KMS-11 (cell line): ENCODE measurements at regions not wholly inside any gene's neighbourhood (a gene's known extent, or its start where the extent isn't known, plus 50 kb on each side); places are given as distances from the start of the nearest gene placed in this dataset.
A peak's percentile ranks its signal among the peaks of the same experiment; 100 is the strongest.

ENCODE experiments used
- H2AFZ ChIP-seq: fragments of 200-600 bp; sonication (generic); 2 replicates; pipeline ENCODE4 v1.6.1; 2016; ENCODE audit warnings: antibody characterized with exemption, mixed run types, low read depth
- H3K27ac ChIP-seq: fragments of 200-600 bp; sonication (generic); 2 replicates; pipeline ENCODE4 v1.6.1; 2016; ENCODE audit warnings: mild to moderate bottlenecking, mixed run types
- H3K27me3 ChIP-seq: fragments of 200-600 bp; sonication (generic); 2 replicates; pipeline ENCODE4 v1.6.1; 2017; ENCODE audit warnings: mild to moderate bottlenecking, low read depth, mixed run types, moderate library complexity; ENCODE audit not compliant: insufficient read depth
- H3K36me3 ChIP-seq: fragments of 200-600 bp; sonication (generic); 2 replicates; pipeline ENCODE4 v1.6.1; 2017; ENCODE audit warnings: mild to moderate bottlenecking, mixed run types; ENCODE audit not compliant: insufficient read depth
- H3K4me1 ChIP-seq: fragments of 200-600 bp; sonication (generic); 2 replicates; pipeline ENCODE4 v1.6.1; 2016; ENCODE audit warnings: mild to moderate bottlenecking, low read depth, mixed run types; ENCODE audit not compliant: poor library complexity, severe bottlenecking
- H3K4me2 ChIP-seq: fragments of 200-600 bp; sonication (generic); 2 replicates; pipeline ENCODE4 v1.7.0; 2016; ENCODE audit warnings: mild to moderate bottlenecking, mixed run types
- H3K4me3 ChIP-seq: fragments of 200-600 bp; sonication (generic); IDR thresholded peaks from 2 replicates; pipeline ENCODE4 v1.6.1; 2017; ENCODE audit warnings: low read depth, low read length, mixed read lengths; ENCODE audit not compliant: insufficient read depth
- H3K79me2 ChIP-seq: fragments of 200-600 bp; sonication (generic); 2 replicates; pipeline ENCODE4 v1.6.1; 2016; ENCODE audit warnings: low read depth, mixed run types; ENCODE audit not compliant: insufficient read depth
- H3K9ac ChIP-seq: fragments of 200-600 bp; sonication (generic); 2 replicates; pipeline ENCODE4 v1.6.1; 2016; ENCODE audit warnings: mild to moderate bottlenecking, mixed run types
- H4K20me1 ChIP-seq: fragments of 200-600 bp; sonication (generic); 2 replicates; pipeline ENCODE4 v1.6.1; 2016; ENCODE audit warnings: mild to moderate bottlenecking, mixed run types; ENCODE audit not compliant: insufficient read depth
- TF ChIP-seq, protein P1 (sequence below): fragments of 200-600 bp; sonication (generic); conservative IDR thresholded peaks from 2 replicates; pipeline ENCODE4 v1.6.1; 2017; ENCODE audit warnings: low read depth, mild to moderate bottlenecking, antibody characterized with exemption, low read length, moderate library complexity, mixed read lengths

DNA sequence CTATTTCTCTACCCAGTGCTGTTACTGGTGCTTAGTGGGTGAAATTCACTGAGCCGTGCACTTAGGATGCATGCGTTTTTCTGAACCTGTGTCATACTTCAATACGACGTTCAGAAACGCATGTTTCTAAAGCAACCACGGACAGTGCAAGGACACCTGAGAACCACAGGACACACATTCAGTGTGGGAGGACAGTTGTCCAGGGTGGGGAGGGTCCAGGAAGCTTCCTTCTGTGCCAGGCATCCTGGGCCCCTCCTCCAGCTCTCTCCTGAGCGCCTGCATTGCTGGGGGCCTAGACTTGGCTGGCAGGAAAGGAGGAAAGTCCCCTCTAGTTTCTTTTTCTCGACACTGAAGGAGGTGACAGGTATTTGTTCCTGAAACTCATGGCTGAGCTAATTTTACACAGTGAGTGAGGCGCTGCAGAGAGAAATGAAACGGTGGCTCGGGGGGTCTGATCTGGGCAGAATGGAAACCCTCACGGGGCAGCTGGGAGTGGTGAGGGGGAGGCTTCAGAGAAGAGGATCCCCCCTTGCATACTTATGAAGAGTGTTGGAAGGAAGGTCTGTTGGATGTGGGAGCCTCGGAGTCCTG is 89.9 kb downstream of the IRF8 start:
- H3K79me2 ChIP-seq: no peaks in the 10 kb centered on the region
- no peaks in the 10 kb centered on the region for H3K36me3 ChIP-seq
- H3K4me3 ChIP-seq: no peak overlapping the region
- no peak overlapping the region for H3K27ac ChIP-seq
- H2AFZ ChIP-seq: no peak overlapping the region
- TF ChIP-seq, protein P1, sequence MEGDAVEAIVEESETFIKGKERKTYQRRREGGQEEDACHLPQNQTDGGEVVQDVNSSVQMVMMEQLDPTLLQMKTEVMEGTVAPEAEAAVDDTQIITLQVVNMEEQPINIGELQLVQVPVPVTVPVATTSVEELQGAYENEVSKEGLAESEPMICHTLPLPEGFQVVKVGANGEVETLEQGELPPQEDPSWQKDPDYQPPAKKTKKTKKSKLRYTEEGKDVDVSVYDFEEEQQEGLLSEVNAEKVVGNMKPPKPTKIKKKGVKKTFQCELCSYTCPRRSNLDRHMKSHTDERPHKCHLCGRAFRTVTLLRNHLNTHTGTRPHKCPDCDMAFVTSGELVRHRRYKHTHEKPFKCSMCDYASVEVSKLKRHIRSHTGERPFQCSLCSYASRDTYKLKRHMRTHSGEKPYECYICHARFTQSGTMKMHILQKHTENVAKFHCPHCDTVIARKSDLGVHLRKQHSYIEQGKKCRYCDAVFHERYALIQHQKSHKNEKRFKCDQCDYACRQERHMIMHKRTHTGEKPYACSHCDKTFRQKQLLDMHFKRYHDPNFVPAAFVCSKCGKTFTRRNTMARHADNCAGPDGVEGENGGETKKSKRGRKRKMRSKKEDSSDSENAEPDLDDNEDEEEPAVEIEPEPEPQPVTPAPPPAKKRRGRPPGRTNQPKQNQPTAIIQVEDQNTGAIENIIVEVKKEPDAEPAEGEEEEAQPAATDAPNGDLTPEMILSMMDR: no peak
- H3K4me2 ChIP-seq: 0 out of 2 replicates have a peak overlapping the region, but pooled peaks have one; percentile 17
- H4K20me1 ChIP-seq: no peaks in the 10 kb centered on the region
- H3K27me3 ChIP-seq: peaks cover 57% of the 10 kb centered on the region
- H3K4me1 ChIP-seq: no peaks in the 10 kb centered on the region
- H3K9ac ChIP-seq: no peak overlapping the region

DNA sequence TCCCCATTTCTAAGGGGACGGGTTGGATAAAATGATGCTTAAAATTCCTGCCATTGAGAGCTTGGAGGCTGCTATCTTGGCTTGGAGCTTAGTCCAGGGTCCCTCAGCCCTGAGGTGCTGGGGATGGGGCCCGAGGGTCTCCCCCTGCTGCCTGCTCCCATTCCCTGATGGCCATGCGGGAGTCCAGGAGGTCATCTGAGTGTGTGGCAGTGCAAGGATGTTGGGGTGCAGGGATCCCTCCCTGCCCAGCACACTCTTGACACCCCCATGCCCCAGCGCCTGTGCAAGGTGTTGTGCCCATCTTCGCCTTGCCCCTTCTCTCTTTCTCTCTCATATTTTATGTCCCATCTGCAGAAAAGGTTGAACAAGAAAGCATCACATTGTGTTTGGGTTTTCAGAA is 90.4 kb downstream of the IRF8 start:
- H3K4me1 ChIP-seq: no peaks in the 10 kb centered on the region
- no peak overlapping the region for H3K27ac ChIP-seq
- no peak overlapping the region for H3K4me3 ChIP-seq
- H3K4me2 ChIP-seq: no peak overlapping the region
- no peak overlapping the region for H2AFZ ChIP-seq
- TF ChIP-seq, protein P1: no peak
- no peaks in the 10 kb centered on the region for H4K20me1 ChIP-seq
- peaks cover 53% of the 10 kb centered on the region for H3K27me3 ChIP-seq
- H3K36me3 ChIP-seq: no peaks in the 10 kb centered on the region
- H3K79me2 ChIP-seq: no peaks in the 10 kb centered on the region
- H3K9ac ChIP-seq: no peak overlapping the region

DNA sequence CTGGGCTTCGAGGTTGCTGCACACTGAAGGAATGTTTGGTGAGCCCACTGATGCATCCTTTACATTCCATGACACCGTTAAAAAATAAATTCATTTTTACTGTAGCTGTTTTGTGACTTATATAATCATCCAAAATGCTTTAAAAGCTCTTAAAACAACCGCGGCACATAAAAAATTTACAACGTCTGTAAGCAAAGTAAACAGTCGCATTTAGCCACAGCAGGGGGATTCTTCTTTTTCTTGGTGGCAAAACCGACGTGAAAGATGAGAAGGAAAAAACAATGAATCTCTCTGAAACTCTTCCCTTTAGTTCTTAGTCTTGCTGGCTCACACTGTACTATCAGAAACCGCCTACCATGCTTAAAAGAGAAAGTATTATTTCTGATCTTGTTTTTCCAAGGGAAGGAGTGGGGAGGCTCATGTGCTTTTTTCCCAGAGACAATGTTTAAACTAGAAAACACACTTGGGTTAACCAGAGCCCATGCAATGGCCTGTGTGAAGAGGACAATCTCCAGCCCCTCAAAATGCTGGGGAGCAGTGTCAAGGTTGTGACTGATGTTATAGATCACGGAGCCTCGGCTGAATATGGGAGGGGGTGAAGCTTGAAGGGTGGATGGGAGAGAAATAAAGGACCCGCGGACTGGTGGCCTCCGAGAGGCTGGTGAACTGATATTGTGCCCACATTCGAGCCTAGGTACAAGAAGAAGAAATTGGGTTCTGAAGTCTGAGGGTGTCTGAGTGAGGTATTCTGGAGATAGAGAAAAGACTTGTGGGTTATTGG is 91.1 kb downstream of the IRF8 start:
- peaks cover 53% of the 10 kb centered on the region; the same call in 1 of the 2 replicates for H3K27me3 ChIP-seq
- no peak overlapping the region for H3K27ac ChIP-seq
- no peaks in the 10 kb centered on the region for H4K20me1 ChIP-seq
- TF ChIP-seq, protein P1: no peak
- no peak overlapping the region for H3K4me2 ChIP-seq
- no peak overlapping the region for H3K9ac ChIP-seq
- no peaks in the 10 kb centered on the region for H3K79me2 ChIP-seq
- H3K4me1 ChIP-seq: no peaks in the 10 kb centered on the region
- H3K4me3 ChIP-seq: no peak overlapping the region
- H2AFZ ChIP-seq: no peak overlapping the region
- no peaks in the 10 kb centered on the region for H3K36me3 ChIP-seq

DNA sequence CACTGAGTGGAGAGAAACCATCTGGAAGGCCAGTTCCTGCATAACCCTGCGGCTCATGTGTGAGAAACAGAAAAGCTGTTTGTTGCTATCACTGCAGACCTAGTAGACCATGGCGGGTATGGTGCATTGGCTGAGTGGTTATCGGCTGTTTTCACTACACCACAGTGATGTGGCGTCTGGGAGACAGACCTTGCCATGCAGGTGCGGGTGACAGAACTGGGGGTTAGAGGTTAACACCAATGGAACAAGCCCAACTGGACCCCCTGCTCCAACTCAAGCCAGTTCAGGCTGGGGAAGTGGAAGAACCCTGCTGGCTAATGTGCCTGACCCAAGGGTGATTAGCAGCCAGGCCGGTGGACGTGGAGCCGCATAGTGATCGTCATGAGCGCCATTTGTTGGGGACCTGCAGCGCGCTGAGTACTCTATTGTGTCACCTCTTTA is 91.9 kb downstream of the IRF8 start:
- no peak overlapping the region for H3K27ac ChIP-seq
- no peaks in the 10 kb centered on the region for H4K20me1 ChIP-seq
- H3K36me3 ChIP-seq: no peaks in the 10 kb centered on the region
- no peaks in the 10 kb centered on the region for H3K4me1 ChIP-seq
- H3K9ac ChIP-seq: no peak overlapping the region
- TF ChIP-seq, protein P1: no peak
- no peak overlapping the region for H3K4me2 ChIP-seq
- H2AFZ ChIP-seq: no peak overlapping the region
- H3K4me3 ChIP-seq: no peak overlapping the region
- H3K27me3 ChIP-seq: peaks cover 46% of the 10 kb centered on the region; the same call in 1 of the 2 replicates
- H3K79me2 ChIP-seq: no peaks in the 10 kb centered on the region
